ENCODE measurements at regions not wholly inside any gene's neighbourhood (a gene's known extent, or its start where the extent isn't known, plus 50 kb on each side); places are given as distances from the start of the nearest gene placed in this dataset.
"Not testable (repeated sequence)": the region's sequence is repeated elsewhere in the genome, so short reads cannot be mapped to it uniquely, and the experiment has no call there.

DNA sequence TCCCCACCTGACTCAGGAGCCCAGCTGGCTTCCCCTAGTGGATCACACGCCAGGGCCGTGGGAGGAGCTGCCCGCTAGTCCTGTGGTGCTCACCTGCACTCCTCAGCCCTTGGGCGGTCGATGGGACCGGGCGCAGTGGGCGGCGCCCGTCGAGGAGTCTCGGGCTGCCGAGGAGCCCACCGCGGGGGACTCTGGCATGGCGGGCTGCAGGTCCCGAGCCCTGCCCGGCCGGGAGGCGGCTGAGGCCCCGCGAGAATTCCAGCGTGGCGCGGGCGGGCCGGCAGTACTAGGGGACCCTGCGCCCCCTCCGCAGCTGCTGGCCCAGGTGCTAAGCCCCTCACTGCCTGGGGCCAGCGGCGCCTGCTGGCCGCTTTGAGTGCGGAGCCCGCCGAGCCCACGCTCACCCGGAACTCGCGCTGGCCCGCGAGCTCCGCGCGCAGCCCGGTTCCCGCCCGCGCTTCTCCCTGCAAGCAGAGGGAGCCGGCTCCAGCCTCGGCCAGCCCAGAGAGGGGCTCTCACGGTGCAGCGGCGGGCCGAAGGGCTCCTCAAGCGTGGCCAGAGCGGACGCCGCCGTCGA lies 367.9 kb downstream of the TYW1 start:
- no peak overlapping the region for H3K9ac ChIP-seq (ENCODE audit: low read depth, low read length)
- no peaks in the 10 kb centered on the region; the same call in 1 of the 2 replicates for H3K27me3 ChIP-seq (ENCODE audit: insufficient read depth, low read length)
- no peak overlapping the region for H3K4me3 ChIP-seq (ENCODE audit: low read length)
- H3K9me3 ChIP-seq (ENCODE audit: insufficient read depth, low read depth, low read length), result no peaks in the 10 kb centered on the region
- no peaks in the 10 kb centered on the region for H3K36me3 ChIP-seq (ENCODE audit: insufficient read depth, low read depth, low read length)
- H3K27ac ChIP-seq (ENCODE audit: low read length), result no peak overlapping the region
- H3K4me1 ChIP-seq (ENCODE audit: insufficient read depth, low read length), result no peaks in the 10 kb centered on the region

DNA sequence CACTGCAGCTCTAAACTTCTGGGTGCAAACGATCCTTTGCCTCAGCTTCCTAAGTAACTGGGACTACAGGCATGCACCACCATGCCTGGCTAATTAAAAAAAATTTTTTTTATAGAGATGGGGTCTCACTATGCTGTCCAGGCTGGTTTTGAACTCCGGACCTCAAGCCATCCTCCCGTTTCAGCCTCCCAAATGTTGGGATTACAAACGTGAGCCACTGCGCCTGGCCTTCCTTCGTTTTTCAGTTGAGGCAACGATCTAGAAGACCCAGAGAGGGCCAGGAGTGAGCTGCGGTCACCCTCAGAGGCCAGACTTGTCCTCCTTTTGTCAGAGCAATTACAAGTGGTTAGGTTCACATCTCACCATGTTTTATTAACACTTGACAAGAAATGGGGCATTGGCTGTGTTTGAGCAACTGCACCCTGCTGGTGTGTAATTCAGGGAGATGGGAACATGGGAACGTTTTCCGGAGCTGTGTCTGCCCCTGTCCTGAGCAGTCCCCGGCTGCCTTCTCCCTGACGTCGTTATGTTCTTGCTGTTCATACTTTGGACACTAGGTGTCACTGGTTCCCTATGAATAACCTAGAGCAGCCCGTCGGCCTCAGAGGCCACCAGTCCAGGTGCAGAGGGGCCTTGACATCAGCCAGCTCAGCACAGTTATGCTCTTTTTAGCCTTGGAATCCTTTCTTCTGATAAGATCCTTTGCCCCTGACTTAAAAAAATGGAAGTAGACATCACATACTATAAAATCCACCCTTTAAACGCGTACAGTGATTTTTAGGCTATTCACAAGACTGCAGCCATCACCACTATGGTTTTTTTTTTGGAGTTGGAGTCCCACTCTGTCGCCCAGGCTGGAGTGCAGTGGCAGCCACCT lies 375.0 kb downstream of the TYW1 start:
- H3K27me3 ChIP-seq (ENCODE audit: insufficient read depth, low read length), result no peaks in the 10 kb centered on the region
- H3K36me3 ChIP-seq (ENCODE audit: insufficient read depth, low read depth, low read length), result no peaks in the 10 kb centered on the region
- H3K4me1 ChIP-seq (ENCODE audit: insufficient read depth, low read length), result no peaks in the 10 kb centered on the region
- H3K9me3 ChIP-seq (ENCODE audit: insufficient read depth, low read depth, low read length), result no peaks in the 10 kb centered on the region
- no peak overlapping the region for H3K9ac ChIP-seq (ENCODE audit: low read depth, low read length)
- no peak overlapping the region for H3K27ac ChIP-seq (ENCODE audit: low read length)
- H3K4me3 ChIP-seq (ENCODE audit: low read length), result no peak overlapping the region

DNA sequence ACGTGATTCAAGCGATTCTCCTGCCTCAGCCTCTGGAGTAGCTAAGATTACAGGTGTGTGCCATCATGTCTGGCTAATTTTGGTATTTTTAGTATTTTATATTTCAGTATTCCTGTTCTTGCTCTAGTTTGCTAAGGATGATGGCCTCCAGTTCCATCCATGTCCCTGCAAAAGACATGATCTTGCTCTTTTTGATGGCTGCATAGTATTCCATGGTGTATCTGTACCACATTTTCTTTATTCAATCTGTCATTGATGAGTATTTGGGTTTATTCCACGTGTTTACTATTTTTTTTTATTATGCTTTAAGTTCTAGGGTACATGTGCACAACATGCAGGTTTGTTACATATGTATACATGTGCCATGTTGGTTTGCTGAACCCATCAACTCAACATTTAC lies 376.8 kb downstream of the TYW1 start:
- H3K4me3 ChIP-seq (ENCODE audit: low read length); H3K27ac ChIP-seq (ENCODE audit: low read length); H3K36me3 ChIP-seq (ENCODE audit: insufficient read depth, low read depth, low read length); H3K27me3 ChIP-seq (ENCODE audit: insufficient read depth, low read length); H3K4me1 ChIP-seq (ENCODE audit: insufficient read depth, low read length); H3K9ac ChIP-seq (ENCODE audit: low read depth, low read length); H3K9me3 ChIP-seq (ENCODE audit: insufficient read depth, low read depth, low read length): not testable (repeated sequence)

DNA sequence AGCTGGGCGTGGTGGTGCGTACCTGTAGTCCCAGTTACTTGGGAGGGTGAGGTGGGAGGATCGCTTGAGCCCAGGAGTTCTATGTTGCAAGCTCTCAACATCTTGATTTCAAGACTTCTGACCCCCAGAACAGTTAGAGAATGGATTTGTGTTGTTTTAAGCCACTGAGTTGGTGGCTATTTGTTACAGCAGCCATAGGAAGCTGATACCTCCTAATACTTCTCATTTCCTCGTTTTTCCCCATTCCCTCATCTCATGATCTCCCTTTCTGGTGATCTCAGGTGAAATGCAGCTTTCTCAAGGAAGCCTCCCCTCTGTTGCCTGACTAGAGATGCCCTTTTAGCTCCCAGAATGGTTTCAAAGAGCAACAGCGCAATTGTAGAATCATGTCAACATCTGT lies 378.8 kb downstream of the TYW1 start:
- H3K36me3 ChIP-seq (ENCODE audit: insufficient read depth, low read depth, low read length), result no peaks in the 10 kb centered on the region

DNA sequence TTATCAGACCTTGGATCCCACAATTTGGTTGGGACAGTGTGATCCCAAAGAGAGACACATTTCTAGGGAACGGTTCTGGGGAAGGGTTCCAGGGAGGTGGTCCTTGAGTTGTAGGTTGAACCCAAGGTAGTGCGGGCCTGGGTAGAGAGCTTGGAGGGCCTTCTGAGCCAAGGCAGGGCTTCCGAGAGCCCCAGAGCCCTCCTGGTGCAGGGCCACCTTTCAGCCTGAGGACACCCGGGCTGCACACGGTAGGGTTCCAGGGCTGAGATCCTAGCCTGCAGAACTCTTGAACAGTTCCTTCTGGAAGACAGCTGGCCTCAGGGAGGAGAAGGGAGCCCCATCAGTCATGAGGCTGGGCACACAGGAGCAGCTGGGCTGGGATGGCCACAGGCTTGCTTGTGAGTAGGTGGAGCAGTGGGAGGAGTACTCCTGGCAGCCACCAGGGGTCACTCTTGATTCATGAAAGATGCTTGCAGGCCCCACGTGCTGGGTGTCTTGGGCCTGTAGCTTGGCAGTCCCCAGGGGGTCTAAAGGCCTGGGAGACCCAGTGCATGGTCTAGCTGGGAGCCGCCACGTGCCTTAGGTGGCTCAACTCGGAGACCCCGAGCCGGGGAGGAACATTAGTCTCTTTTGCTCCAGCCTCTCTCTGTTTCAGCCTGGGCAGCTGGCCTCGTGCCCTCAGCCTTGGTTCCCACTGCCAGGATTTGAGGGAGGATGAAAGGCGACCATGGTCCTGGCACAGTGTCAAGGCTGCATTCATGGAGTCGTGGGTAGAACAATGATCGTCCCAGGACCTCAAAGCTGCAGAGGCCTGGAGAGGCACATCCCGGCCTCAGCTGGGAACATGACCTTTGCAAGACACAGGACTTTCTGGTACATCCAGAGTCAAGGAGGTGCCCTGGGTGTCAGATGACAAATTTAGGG lies 381.6 kb downstream of the TYW1 start:
- no peak overlapping the region for H3K4me3 ChIP-seq (ENCODE audit: low read length)
- H3K9me3 ChIP-seq (ENCODE audit: insufficient read depth, low read depth, low read length), result no peaks in the 10 kb centered on the region
- no peaks in the 10 kb centered on the region for H3K4me1 ChIP-seq (ENCODE audit: insufficient read depth, low read length)
- H3K27me3 ChIP-seq (ENCODE audit: insufficient read depth, low read length), result peaks cover 7% of the 10 kb centered on the region
- H3K27ac ChIP-seq (ENCODE audit: low read length), result no peak overlapping the region
- H3K9ac ChIP-seq (ENCODE audit: low read depth, low read length), result no peak overlapping the region
- no peaks in the 10 kb centered on the region for H3K36me3 ChIP-seq (ENCODE audit: insufficient read depth, low read depth, low read length)

More for the DNA sequence above, 378.8 kb downstream of the TYW1 start:
- Histone ChIP-seq H3K4me3 (ENCODE audit: low read length) (no peak overlapping the region), H3K4me1 (ENCODE audit: insufficient read depth, low read length) (no peaks in the 10 kb centered on the region), H3K9ac (ENCODE audit: low read depth, low read length) (no peak overlapping the region), H3K27ac (ENCODE audit: low read length) (no peak overlapping the region), H3K9me3 (ENCODE audit: insufficient read depth, low read depth, low read length) (no peaks in the 10 kb centered on the region), H3K27me3 (ENCODE audit: insufficient read depth, low read length) (peaks cover 7% of the 10 kb centered on the region)

DNA sequence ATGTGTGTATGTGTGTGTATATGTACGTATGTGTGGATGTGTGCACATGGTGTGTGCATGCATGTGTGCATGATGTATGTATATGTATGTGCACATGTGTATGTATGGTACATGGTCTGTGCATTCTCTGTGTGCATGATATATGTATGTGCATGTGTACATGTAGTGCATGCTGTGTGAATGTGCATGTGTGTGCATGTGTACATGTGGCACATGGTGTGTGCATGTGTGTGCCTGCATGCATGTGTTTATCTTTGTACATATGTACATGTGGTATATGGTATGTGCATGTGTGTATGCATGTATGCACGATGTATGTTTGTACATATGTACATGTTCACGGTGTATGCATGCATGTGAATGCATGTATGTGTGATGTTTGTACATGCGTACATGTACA lies 383.7 kb downstream of the TYW1 start:
- Histone ChIP-seq H3K4me1 (ENCODE audit: insufficient read depth, low read length) (no peaks in the 10 kb centered on the region), H3K27ac (ENCODE audit: low read length) (no peak overlapping the region), H3K9me3 (ENCODE audit: insufficient read depth, low read depth, low read length) (no peaks in the 10 kb centered on the region), H3K27me3 (ENCODE audit: insufficient read depth, low read length) (peaks cover 7% of the 10 kb centered on the region), H3K4me3 (ENCODE audit: low read length) (no peak overlapping the region), H3K36me3 (ENCODE audit: insufficient read depth, low read depth, low read length) (no peaks in the 10 kb centered on the region), H3K9ac (ENCODE audit: low read depth, low read length) (no peak overlapping the region)

DNA sequence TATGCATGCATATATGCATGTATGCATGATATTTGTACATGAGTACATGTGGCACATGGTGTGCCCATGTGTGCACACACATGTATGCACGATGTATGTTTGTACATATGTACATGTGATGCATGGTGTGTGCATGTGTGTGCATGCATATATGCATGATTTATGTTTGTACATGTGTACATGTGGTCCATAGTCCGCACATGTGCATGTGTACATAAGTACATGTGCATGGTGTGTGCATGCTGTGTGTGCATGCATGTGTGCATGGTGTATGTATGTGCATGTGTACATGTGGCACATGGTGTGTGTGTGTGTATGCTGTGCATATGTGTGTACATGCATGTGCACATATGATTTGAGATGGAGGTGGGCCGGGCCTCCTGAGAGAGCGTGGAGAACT lies 384.2 kb downstream of the TYW1 start:
- Histone ChIP-seq H3K27ac (ENCODE audit: low read length) (no peak overlapping the region), H3K9me3 (ENCODE audit: insufficient read depth, low read depth, low read length) (no peaks in the 10 kb centered on the region), H3K27me3 (ENCODE audit: insufficient read depth, low read length) (peaks cover 7% of the 10 kb centered on the region), H3K9ac (ENCODE audit: low read depth, low read length) (no peak overlapping the region), H3K36me3 (ENCODE audit: insufficient read depth, low read depth, low read length) (no peaks in the 10 kb centered on the region), H3K4me1 (ENCODE audit: insufficient read depth, low read length) (no peaks in the 10 kb centered on the region), H3K4me3 (ENCODE audit: low read length) (no peak overlapping the region)

DNA sequence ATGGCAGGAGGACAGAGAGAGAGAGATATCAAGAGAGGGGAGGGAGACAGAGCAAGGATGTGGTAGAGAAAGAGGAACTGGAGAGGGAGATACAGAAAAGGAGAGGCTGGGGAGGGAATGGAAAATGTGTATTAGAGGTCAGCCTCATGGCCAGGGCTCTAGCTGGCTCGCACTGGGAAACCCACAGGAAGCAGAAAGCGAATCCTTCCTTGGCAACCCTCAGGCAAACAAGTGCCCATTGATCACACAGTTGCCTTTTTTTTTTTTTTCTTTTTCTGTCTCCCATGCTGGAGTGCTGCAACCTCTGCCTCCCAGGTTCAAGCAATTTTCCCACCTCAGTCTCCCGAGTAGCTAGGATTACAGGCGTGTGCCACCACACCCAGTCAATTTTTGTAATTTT lies 391.2 kb downstream of the TYW1 start:
- no peak overlapping the region for H3K4me3 ChIP-seq (ENCODE audit: low read length)
- H3K27me3 ChIP-seq (ENCODE audit: insufficient read depth, low read length), result no peaks in the 10 kb centered on the region

DNA sequence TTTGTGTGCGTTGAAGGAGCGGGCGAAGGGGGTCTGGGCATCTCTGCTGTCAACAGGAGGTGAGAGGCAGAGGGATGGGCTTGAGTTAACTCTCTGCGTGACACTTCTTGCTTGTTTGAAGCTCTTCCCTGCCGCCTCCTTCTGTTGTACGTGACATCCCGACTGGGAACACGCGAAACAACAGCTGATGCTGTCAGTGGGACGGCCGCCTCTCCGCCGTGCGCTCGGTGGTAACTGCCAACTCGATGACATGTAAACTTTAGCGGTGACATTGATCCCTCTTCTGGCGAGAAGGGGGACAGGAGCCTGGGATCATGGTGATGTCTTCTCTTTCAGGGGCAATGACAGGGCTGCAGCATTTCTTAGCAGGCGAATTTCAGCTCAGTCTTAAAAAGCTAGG lies 394.5 kb downstream of the TYW1 start:
- Histone ChIP-seq H3K36me3 (ENCODE audit: insufficient read depth, low read depth, low read length) (no peaks in the 10 kb centered on the region), H3K4me3 (ENCODE audit: low read length) (no peak overlapping the region), H3K27ac (ENCODE audit: low read length) (no peak overlapping the region), H3K9me3 (ENCODE audit: insufficient read depth, low read depth, low read length) (no peaks in the 10 kb centered on the region), H3K4me1 (ENCODE audit: insufficient read depth, low read length) (peaks cover 5% of the 10 kb centered on the region; the same call in 1 of the 2 replicates), H3K27me3 (ENCODE audit: insufficient read depth, low read length) (no peaks in the 10 kb centered on the region), H3K9ac (ENCODE audit: low read depth, low read length) (no peak overlapping the region)

More for the DNA sequence above, 391.2 kb downstream of the TYW1 start:
- H3K36me3 ChIP-seq (ENCODE audit: insufficient read depth, low read depth, low read length), result no peaks in the 10 kb centered on the region
- peaks cover under 1% of the 10 kb centered on the region; the same call in 1 of the 2 replicates for H3K4me1 ChIP-seq (ENCODE audit: insufficient read depth, low read length)
- no peak overlapping the region for H3K9ac ChIP-seq (ENCODE audit: low read depth, low read length)
- H3K27ac ChIP-seq (ENCODE audit: low read length), result no peak overlapping the region
- H3K9me3 ChIP-seq (ENCODE audit: insufficient read depth, low read depth, low read length), result no peaks in the 10 kb centered on the region

DNA sequence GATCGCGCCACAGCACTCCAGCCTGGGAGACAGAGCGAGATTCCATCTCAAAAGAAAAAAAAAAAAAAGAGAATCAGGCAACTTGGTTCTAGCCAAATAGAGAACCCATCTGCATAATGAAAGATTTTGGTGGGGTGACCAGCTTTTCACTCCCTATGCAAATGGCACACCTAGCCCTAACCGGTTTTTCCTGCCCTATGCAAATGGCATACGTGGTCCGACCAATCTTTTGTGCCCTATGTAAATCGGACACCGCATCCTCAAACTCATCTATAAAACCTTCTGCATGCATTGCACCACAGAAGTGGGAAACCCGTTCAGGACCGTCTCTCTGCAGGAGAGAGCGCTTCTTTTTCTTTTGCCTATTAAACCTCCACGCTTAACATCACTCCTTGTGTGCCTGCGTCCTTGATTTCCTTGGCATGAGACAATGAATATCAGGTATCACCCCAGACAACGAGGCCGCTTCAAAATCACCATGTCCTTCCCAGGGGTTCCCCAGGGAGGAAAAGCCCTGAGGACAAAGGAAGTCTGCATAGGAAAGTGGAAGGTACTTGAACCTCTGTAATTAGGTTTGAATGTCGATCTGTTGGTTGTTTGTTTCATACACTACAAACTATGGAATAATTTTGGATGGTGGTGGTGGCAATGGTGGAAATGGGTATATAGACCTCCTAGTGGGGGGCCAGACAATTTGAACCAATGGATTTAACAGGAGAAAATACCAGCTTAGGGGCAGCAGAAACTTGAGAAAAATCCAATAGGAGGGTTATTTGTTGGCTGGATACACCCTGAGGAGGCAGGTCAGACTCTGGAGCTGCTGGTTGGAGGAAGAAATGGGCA lies 396.2 kb downstream of the TYW1 start:
- H3K9ac ChIP-seq (ENCODE audit: low read depth, low read length), result peak overlapping the region; percentile 32; the same call in 1 of the 2 replicates
- no peaks in the 10 kb centered on the region for H3K27me3 ChIP-seq (ENCODE audit: insufficient read depth, low read length)
- H3K4me3 ChIP-seq (ENCODE audit: low read length), result peak overlapping the region; percentile 37; the same call in 1 of the 2 replicates
- no peak overlapping the region for H3K27ac ChIP-seq (ENCODE audit: low read length)
- H3K36me3 ChIP-seq (ENCODE audit: insufficient read depth, low read depth, low read length), result no peaks in the 10 kb centered on the region
- H3K9me3 ChIP-seq (ENCODE audit: insufficient read depth, low read depth, low read length), result no peaks in the 10 kb centered on the region
- H3K4me1 ChIP-seq (ENCODE audit: insufficient read depth, low read length), result peaks cover 5% of the 10 kb centered on the region; the same call in 1 of the 2 replicates

DNA sequence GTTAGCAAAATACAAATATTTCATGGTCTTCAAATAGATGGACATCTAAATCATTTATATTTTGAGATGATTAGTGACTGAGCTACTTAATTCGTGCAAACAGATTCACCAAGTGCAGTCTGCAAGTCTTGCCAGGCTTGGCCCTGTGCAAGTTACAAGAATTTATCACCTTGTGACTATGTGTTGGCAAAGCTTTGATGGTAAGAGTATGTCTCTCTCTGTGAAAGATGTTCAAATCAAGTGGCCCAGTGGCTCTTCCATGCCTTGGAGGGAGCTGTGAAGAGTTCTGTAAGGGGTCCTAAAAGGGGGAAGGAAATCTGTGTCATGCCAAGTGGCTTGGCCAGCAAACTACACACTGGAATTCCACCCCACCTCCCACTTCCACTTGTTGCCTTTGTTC lies 397.3 kb downstream of the TYW1 start:
- Histone ChIP-seq H3K27me3 (ENCODE audit: insufficient read depth, low read length) (no peaks in the 10 kb centered on the region), H3K9me3 (ENCODE audit: insufficient read depth, low read depth, low read length) (no peaks in the 10 kb centered on the region), H3K4me1 (ENCODE audit: insufficient read depth, low read length) (peaks cover 5% of the 10 kb centered on the region; the same call in 1 of the 2 replicates), H3K36me3 (ENCODE audit: insufficient read depth, low read depth, low read length) (no peaks in the 10 kb centered on the region), H3K27ac (ENCODE audit: low read length) (no peak overlapping the region), H3K4me3 (ENCODE audit: low read length) (0 out of 2 replicates have a peak overlapping the region, but pooled peaks have one; percentile 37), H3K9ac (ENCODE audit: low read depth, low read length) (no peak overlapping the region)

Measured in iPS-20b (cell line).